ENCODE measurements at regions not wholly inside any gene's neighbourhood (a gene's known extent, or its start where the extent isn't known, plus 50 kb on each side); places are given as distances from the start of the nearest gene placed in this dataset.
"Not testable (repeated sequence)": the region's sequence is repeated elsewhere in the genome, so short reads cannot be mapped to it uniquely, and the experiment has no call there.

DNA sequence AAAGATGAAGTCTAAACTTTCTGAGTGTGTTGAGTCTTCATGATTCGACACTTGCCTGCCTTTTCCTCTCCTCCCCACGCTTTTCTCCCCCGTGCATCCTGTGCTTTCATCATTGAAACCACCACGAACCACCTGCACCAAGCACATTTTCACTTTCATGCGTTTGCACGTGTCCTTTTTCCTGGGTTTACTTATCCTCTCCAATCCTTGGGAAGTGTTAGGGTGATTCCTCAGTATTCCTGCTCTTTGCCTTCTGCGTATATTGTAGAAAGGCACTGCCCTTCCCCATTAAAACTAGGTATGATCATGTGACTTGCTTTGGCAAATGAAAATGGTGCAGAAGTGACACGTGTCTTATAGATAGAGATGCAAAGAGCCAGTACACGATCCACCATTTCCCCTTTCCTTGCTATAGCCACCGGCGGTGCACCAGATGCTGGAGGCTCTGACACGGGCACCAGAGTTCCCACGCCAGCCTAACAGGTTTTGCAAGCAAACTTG is 106.6 kb downstream of the BRMS1L start:
- peak in 2 of 5 donors; percentile 13 to 65 for DNase-seq

DNA sequence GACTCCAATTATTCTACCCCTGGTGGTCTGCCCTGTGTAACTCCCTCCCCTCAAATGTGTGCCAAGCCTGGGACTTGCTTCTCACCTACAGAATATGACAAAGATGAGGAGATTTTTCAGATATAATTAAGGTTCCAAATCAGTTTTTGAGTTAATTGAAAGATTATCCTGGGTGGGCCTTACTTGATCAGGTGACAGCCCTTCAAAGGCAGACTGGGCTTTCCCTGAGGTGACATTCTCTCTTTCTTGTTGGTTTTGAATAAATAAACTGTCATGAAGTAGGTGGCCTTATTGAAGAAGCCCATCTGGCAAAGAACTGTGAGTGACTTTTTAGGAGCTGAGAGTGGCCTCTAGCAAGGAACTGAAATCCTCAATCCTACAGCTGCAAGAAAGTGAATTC is 106.0 kb downstream of the BRMS1L start:
- DNase-seq, result no peak

DNA sequence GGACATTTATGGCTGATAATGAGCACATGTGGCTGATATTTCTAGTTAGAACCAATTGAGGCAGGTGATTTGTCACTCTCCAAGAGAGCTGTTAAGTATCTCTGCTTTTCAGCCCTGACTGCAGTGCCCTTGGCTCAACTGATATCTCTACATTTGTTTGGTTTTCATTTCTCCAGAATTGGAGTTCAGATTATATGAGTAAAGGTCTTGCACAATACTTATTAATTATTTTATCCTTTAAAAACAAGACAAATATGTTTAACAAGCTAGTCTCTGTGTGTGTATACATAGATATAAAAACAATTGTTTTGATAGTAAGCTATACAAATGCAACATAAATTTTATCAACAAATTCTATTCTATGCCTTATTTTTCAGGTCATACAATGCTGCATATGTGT is 105.2 kb downstream of the BRMS1L start:
- DNase-seq, result no peak

DNA sequence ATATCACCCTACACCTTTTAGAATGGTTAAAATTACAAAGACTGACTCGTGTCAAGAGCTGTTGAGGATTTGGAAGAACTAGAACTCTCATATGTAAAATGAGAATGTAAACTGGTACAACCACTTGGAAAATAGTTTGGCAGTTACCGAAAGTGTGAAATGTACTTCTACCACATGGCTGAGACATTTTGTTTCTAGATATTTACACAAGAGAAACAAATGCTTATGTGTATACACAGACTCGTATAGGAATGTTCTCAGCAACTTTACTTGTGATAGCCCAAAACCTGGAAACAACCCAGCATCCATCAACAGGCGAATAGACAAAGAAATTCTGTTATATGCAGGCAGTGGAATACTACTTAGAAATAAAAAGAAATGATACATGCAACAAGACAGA is 103.0 kb downstream of the BRMS1L start:
- no peak for DNase-seq

DNA sequence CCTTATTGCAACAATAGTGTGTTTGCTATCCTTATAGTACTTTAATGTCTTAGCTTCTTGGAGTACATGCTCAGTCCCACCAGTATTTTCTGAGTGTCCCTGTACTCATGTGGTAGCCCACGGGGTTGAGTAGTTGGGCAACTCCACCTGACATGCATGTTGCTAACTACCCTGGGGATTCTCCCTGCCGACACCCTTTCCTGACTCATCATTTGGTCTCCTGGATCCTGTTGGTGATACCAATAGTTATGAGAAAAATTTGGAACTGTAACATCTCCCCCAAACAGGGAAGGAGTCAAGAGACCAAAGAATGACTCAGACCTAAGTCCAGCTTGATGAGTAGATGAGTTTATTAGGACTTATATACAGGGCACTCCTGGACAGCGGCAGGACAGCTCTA is 101.6 kb downstream of the BRMS1L start:
- DNase-seq, result no peak

DNA sequence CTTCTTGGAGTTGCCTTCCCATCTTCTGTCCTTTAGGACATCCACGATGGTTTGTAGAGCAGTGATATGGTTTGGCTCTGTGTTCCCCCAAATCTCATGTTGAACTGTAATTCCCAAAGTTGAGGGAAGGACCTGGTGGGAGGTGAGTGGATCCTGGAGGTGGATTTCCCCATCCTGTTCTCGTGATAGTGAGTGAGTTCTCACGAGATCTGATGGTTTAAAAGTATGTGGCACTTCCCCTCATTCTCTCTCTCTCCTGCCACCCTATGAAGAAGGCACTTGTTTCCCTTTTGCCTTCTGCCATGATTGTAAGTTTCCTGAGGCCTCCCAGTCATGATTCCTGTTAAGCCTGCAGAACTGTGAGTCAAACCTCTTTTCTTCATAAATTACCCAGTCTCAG is 99.2 kb downstream of the BRMS1L start:
- no peak for DNase-seq

DNA sequence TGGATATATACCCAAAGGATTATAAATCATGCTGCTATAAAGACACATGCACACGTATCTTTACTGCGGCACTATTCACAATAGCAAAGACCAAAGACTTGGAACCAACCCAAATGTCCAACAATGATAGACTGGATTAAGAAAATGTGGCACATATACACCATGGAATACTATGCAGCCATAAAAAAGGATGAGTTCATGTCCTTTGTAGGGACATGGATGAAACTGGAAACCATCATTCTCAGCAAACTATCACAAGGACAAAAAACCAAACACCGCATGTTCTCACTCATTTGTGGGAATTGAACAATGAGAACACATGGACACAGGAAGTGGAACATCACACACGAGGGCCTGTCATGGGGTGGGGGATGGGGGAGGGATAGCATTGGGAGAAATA is 96.5 kb downstream of the BRMS1L start:
- DNase-seq, result not testable (repeated sequence)

DNA sequence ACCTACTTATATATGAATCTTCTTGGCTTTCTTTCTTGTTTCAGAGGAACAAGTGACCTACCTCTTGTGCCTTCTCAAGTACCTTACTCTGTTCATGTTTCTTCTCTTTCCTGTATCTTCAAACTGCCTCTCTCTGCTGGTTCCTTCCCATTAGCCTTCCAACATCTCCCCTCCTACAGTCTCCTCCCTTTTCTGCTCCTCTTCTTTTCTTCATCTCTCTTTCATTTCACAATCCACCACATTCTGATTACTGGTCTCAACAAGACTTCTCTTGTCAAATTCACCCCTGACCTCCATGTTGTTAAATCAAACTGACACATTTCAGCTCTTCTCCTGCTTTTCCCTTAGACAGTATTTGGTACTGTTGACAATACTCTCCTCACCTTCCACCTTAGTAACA is 95.6 kb downstream of the BRMS1L start:
- DNase-seq, result no peak
